ENCODE measurements at regions not wholly inside any gene's neighbourhood (a gene's known extent, or its start where the extent isn't known, plus 50 kb on each side); places are given as distances from the start of the nearest gene placed in this dataset.

DNA sequence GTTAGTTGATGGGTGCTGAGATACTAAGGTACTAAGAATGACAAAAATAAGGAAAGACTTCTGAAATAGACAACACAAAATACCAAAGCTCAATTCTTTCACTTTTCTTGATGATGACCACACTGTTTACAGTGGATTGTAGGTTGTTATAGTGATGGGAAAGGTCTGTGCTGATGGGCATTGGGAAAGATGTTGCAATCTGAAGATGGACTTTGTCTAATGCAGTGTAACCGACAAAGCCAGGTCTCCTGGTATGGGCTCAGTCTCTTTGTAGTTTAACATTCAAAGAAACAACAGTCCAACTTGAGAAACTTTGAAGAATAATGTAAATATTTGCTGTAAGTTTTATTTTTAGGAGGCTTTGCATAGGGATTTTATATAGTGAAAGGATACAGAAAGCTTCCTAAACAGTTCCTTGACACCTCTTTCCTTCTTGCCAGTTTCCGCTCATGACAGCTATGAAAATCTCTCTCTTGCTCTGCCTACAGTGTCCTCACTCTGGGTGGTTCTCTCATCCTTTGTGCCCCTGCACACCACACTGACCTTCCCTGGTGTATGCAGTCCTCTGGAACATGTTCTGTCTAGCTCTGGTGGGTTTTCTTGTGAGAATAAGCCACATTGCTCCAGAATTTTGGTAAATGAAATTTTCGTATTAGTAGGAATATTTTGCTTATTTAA, 172.2 kb downstream of the KCNRG start:
- Histone ChIP-seq H3K27me3 (no peaks in the 10 kb centered on the region), H3K27ac (no peak overlapping the region), H3K36me3 (no peaks in the 10 kb centered on the region), H3K4me3 (no peak overlapping the region), H3K4me1 (peaks cover 0 to 6% (median 0%) of the 10 kb centered on the region in 4 donors), H3K9me3 (no peaks in the 10 kb centered on the region)
- 86% methylated on average over 2 of the region's 3 CpGs for WGBS (ENCODE audit: insufficient coverage, low coverage, low lambda C conversion rate, missing lambda C conversion rate)
- DNase-seq (no peak), ATAC-seq (peak; percentile 92 to 100 (median 98))
- intact Hi-C loops (cut with DNase I) = no loop called here
- no peak for TF ChIP-seq POLR2A (IDR thresholded peaks at IDR 0.05)
- no peak for TF ChIP-seq CTCF (IDR thresholded peaks at IDR 0.05)

DNA sequence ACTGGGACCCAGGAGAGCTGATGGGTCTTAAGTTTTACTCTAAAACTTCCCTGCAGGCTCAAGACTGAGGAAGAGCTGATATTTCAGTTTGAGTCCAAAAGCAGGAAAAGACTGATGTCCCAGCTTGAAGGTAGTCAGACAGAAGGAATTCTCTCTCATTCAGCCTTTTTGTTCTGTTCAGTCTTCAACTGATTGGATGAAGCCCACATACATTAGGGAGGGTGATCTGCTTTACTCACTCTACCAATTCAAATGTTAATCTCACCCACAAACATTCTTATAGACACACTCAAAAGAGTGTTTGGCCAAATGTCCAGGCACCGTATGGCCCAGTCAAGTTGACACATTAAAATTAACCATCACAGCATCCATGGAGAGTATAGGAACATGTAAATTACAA, 173.5 kb downstream of the KCNRG start:
- intact Hi-C loops (cut with DNase I) = no loop called here
- Histone ChIP-seq H3K27ac (no peak overlapping the region), H3K36me3 (no peaks in the 10 kb centered on the region), H3K9me3 (no peaks in the 10 kb centered on the region), H3K4me1 (peaks cover 0 to 10% (median 0%) of the 10 kb centered on the region in 4 donors), H3K4me3 (no peak overlapping the region), H3K27me3 (no peaks in the 10 kb centered on the region)
- DNase-seq = no peak
- WGBS (ENCODE audit: insufficient coverage, low coverage, low lambda C conversion rate, missing lambda C conversion rate) = 80% methylated on average over 1 of the region's 1 CpG
- no peak for TF ChIP-seq CTCF (IDR thresholded peaks at IDR 0.05)
- TF ChIP-seq POLR2A (IDR thresholded peaks at IDR 0.05) = no peak
- ATAC-seq = no peak

GRCh38 chr13:50189450-50189849, 174.2 kb downstream of the KCNRG start:
- DNase-seq (no peak), ATAC-seq (no peak)
- Histone ChIP-seq H3K4me3 (no peak overlapping the region), H3K36me3 (no peaks in the 10 kb centered on the region), H3K27ac (no peak overlapping the region), H3K9me3 (no peaks in the 10 kb centered on the region), H3K27me3 (no peaks in the 10 kb centered on the region), H3K4me1 (peaks cover 0 to 10% (median 0%) of the 10 kb centered on the region in 4 donors)
- intact Hi-C loops (cut with DNase I) = no loop called here
- TF ChIP-seq POLR2A (IDR thresholded peaks at IDR 0.05) (no peak), CTCF (IDR thresholded peaks at IDR 0.05) (no peak)
- 95% methylated on average over 2 of the region's 2 CpGs for WGBS (ENCODE audit: insufficient coverage, low coverage, low lambda C conversion rate, missing lambda C conversion rate)

- Histone ChIP-seq H3K36me3 (no peaks in the 10 kb centered on the region), H3K9me3 (no peaks in the 10 kb centered on the region), H3K27me3 (no peaks in the 10 kb centered on the region), H3K4me3 (no peak overlapping the region), H3K27ac (no peak overlapping the region), H3K4me1 (peaks cover 0 to 10% (median 0%) of the 10 kb centered on the region in 4 donors)
- WGBS (ENCODE audit: insufficient coverage, low coverage, low lambda C conversion rate, missing lambda C conversion rate) = 38% methylated on average over 1 of the region's 1 CpG
- intact Hi-C loops (cut with DNase I) = no loop called here
- no peak for ATAC-seq
- TF ChIP-seq POLR2A (IDR thresholded peaks at IDR 0.05) (no peak), CTCF (IDR thresholded peaks at IDR 0.05) (no peak)
- no peak for DNase-seq
These were observed 175.8 kb downstream of the KCNRG start for GRCh38 chr13:50191004-50191403.
